H1 (cell line): ENCODE measurements at regions not wholly inside any gene's neighbourhood (a gene's known extent, or its start where the extent isn't known, plus 50 kb on each side); places are given as distances from the start of the nearest gene placed in this dataset.
"Not testable (repeated sequence)": the region's sequence is repeated elsewhere in the genome, so short reads cannot be mapped to it uniquely, and the experiment has no call there.

ENCODE experiments used
- CTCF ChIA-PET: fragments of 300-600 bp; sonication (Branson Sonifier 250); formaldehyde crosslinking; loops from one replicate; lab custom pipeline; 2021; ENCODE audit not compliant: partially characterized antibody; lab: Charles Lee
- POLR2A ChIA-PET: fragments of 300-600 bp; sonication (Branson Sonifier 250); formaldehyde crosslinking; loops from one replicate; lab custom pipeline; 2021; ENCODE audit warnings: inconsistent platforms; ENCODE audit not compliant: partially characterized antibody; lab: Charles Lee
- DNase-seq, 2 experiments: peaks; one replicate each; pipeline versions ENCODE4 v3.0.0 to v3.0.0-alpha.2; 2010 to 2022; ENCODE audit warnings: low spot score in 2 of 2, low read depth in 1 of 2, mixed read lengths in 1 of 2
- FAIRE-seq: peaks from 2 replicates; lab custom pipeline; 2011; peaks lifted over from hg19 to GRCh38; lab: Jason Lieb, UNC
- H2AFZ ChIP-seq: 2 replicates; pipeline ENCODE4 v1.8.1; 2012; ENCODE audit warnings: low read length, inconsistent platforms
- H2AK5ac ChIP-seq: 2 replicates; pipeline ENCODE4 v1.6.1; 2013; ENCODE audit warnings: low read depth, low read length
- H2BK120ac ChIP-seq: replicated peaks from 2 replicates; pipeline ENCODE3; 2013; ENCODE audit warnings: low read depth, low read length, inconsistent platforms
- H2BK12ac ChIP-seq: 2 replicates; pipeline ENCODE4 v1.6.1; 2013; ENCODE audit warnings: low read depth, low read length
- H2BK15ac ChIP-seq: 2 replicates; pipeline ENCODE4 v1.6.1; 2013; ENCODE audit warnings: low read length
- H2BK20ac ChIP-seq: 2 replicates; pipeline ENCODE4 v1.6.1; 2013; ENCODE audit warnings: low read length
- H2BK5ac ChIP-seq: 2 replicates; pipeline ENCODE4 v1.6.1; 2013; ENCODE audit warnings: low read depth, low read length
- H3K14ac ChIP-seq: 2 replicates; pipeline ENCODE4 v1.6.1; 2013; ENCODE audit warnings: inconsistent platforms; ENCODE audit not compliant: insufficient read length
- H3K18ac ChIP-seq: 2 replicates; pipeline ENCODE4 v1.6.1; 2013; ENCODE audit warnings: low read length; ENCODE audit errors: extremely low read depth
- H3K23ac ChIP-seq: 2 replicates; pipeline ENCODE4 v1.6.1; 2013; ENCODE audit warnings: inconsistent platforms; ENCODE audit not compliant: insufficient read length
- H3K23me2 ChIP-seq: 2 replicates; pipeline ENCODE4 v1.6.1; 2013; ENCODE audit warnings: low read depth, low read length
- H3K27ac ChIP-seq: 2 replicates; pipeline ENCODE4 v1.6.1; 2011; ENCODE audit warnings: low read depth, low read length, inconsistent platforms
- H3K27me3 ChIP-seq, 4 experiments: replicated peaks in 1 of 4; 1 replicate in 1 of 4; 2 replicates in 3 of 4; pipeline versions ENCODE4 v1.6.1 to v1.8.1; 2011 to 2013; ENCODE audit warnings: low read length in 3 of 4, mild to moderate bottlenecking in 3 of 4, inconsistent platforms in 2 of 4, mixed read lengths in 2 of 4, moderate library complexity in 1 of 4; ENCODE audit not compliant: control insufficient read depth in 3 of 4, insufficient read depth in 3 of 4; ENCODE audit errors: extremely low read depth in 1 of 4
- H3K36me3 ChIP-seq, 4 experiments: 2 replicates each; pipeline versions ENCODE4 v1.6.1 to v1.8.1; 2011 to 2013; ENCODE audit warnings: mild to moderate bottlenecking in 4 of 4, low read length in 3 of 4, moderate library complexity in 2 of 4, control low read depth in 1 of 4, inconsistent platforms in 1 of 4; ENCODE audit not compliant: insufficient read depth in 4 of 4, control insufficient read depth in 2 of 4
- H3K4ac ChIP-seq: replicated peaks from 2 replicates; pipeline ENCODE3; 2013; ENCODE audit warnings: low read length, low read depth, mixed read lengths, inconsistent platforms; ENCODE audit not compliant: insufficient read length
- H3K4me1 ChIP-seq, 4 experiments: replicated peaks in 1 of 4; 1 replicate in 1 of 4; 2 replicates in 3 of 4; pipeline versions ENCODE4 v1.6.1 to v1.8.1; 2011 to 2013; ENCODE audit warnings: low read length in 3 of 4, inconsistent platforms in 2 of 4, mixed read lengths in 1 of 4; ENCODE audit not compliant: insufficient read depth in 4 of 4, control insufficient read depth in 3 of 4
- H3K4me2 ChIP-seq, 2 experiments: 2 replicates each; pipeline versions ENCODE4 v1.6.1 to v1.8.1; 2011 to 2013; ENCODE audit warnings: low read depth in 2 of 2, low read length in 2 of 2, control low read depth in 1 of 2, inconsistent platforms in 1 of 2, mild to moderate bottlenecking in 1 of 2; ENCODE audit not compliant: insufficient read depth in 1 of 2
- H3K4me3 ChIP-seq, 4 experiments: fragments of 200-600, 300-600 bp in 1 of 4; sonication (generic), shearing (Covaris generic), sonication (Bioruptor Twin) in 1 of 4; 2 replicates each; pipeline versions ENCODE4 v1.5.1 to v1.8.1; 2011 to 2016; ENCODE audit warnings: low read length in 4 of 4, low read depth in 3 of 4, control low read depth in 2 of 4, inconsistent platforms in 2 of 4, mild to moderate bottlenecking in 2 of 4, mixed read lengths in 1 of 4, moderate library complexity in 1 of 4; ENCODE audit not compliant: insufficient read depth in 2 of 4; ENCODE audit errors: extremely low read depth in 1 of 4
- H3K56ac ChIP-seq: replicated peaks from 2 replicates; pipeline ENCODE3; 2013; ENCODE audit warnings: low read depth, mild to moderate bottlenecking, mixed read lengths, low read length, inconsistent platforms; ENCODE audit not compliant: insufficient read length
- H3K79me1 ChIP-seq: 2 replicates; pipeline ENCODE4 v1.6.1; 2013; ENCODE audit warnings: low read depth, low read length, control low read depth
- H3K79me2 ChIP-seq, 2 experiments: 2 replicates each; pipeline versions ENCODE4 v1.6.1 to v1.8.1; 2012 to 2013; ENCODE audit warnings: low read length in 2 of 2, mild to moderate bottlenecking in 2 of 2, inconsistent platforms in 1 of 2; ENCODE audit not compliant: insufficient read depth in 2 of 2, control insufficient read depth in 1 of 2
- H3K9ac ChIP-seq, 4 experiments: replicated peaks in 1 of 4; 1 replicate in 1 of 4; 2 replicates in 3 of 4; pipeline versions ENCODE4 v1.6.1 to v1.8.1; 2011 to 2013; ENCODE audit warnings: low read depth in 3 of 4, low read length in 3 of 4, control low read depth in 2 of 4, mild to moderate bottlenecking in 2 of 4, moderate library complexity in 2 of 4, inconsistent platforms in 1 of 4; ENCODE audit errors: extremely low read depth in 1 of 4
- H3K9me3 ChIP-seq, 2 experiments: 2 replicates each; pipeline versions ENCODE4 v1.6.1 to v1.8.1; 2012 to 2013; ENCODE audit warnings: mild to moderate bottlenecking in 2 of 2, moderate library complexity in 2 of 2, control low read depth in 1 of 2, inconsistent platforms in 1 of 2, low read depth in 1 of 2, low read length in 1 of 2, mixed read lengths in 1 of 2; ENCODE audit not compliant: insufficient read depth in 2 of 2
- H4K20me1 ChIP-seq, 2 experiments: replicated peaks in 1 of 2; 2 replicates each; pipeline versions ENCODE3 to v1.8.1; 2011 to 2013; ENCODE audit warnings: inconsistent platforms in 2 of 2, low read length in 2 of 2, mild to moderate bottlenecking in 1 of 2; ENCODE audit not compliant: insufficient read depth in 2 of 2, control insufficient read depth in 1 of 2
- H4K5ac ChIP-seq: 2 replicates; pipeline ENCODE4 v1.6.1; 2013; ENCODE audit warnings: low read length, low read depth, mixed read lengths, inconsistent platforms; ENCODE audit not compliant: insufficient read length
- H4K8ac ChIP-seq: 2 replicates; pipeline ENCODE4 v1.8.0; 2013; ENCODE audit warnings: mild to moderate bottlenecking, moderate library complexity, low read length, inconsistent platforms; ENCODE audit not compliant: insufficient read depth; ENCODE audit errors: extremely low read depth
- H4K91ac ChIP-seq: replicated peaks from 2 replicates; pipeline ENCODE3; 2013; ENCODE audit warnings: low read length, mixed read lengths, inconsistent platforms; ENCODE audit not compliant: insufficient read length
- POLR2AphosphoS5 ChIP-seq: IDR thresholded peaks from 2 replicates; pipeline ENCODE4 v1.6.1; 2011; ENCODE audit warnings: low read depth, low read length
- WGBS, 2 experiments: shearing (Covaris generic) in 1 of 2; methylation state at CpG; one replicate each; pipeline versions ENCODE4 v1.1.6 to v1.1.7; 2013 to 2015; ENCODE audit warnings: low lambda C conversion rate in 2 of 2, mixed read lengths in 2 of 2, inconsistent platforms in 1 of 2, low coverage in 1 of 2, missing lambda C conversion rate in 1 of 2; ENCODE audit not compliant: insufficient replicate concordance in 2 of 2, insufficient coverage in 1 of 2, insufficient read length in 1 of 2; ENCODE audit errors: extremely low coverage in 1 of 2, missing lambda C conversion rate in 1 of 2; 5-methylcytosine and 5-hydroxymethylcytosine counted together

DNA sequence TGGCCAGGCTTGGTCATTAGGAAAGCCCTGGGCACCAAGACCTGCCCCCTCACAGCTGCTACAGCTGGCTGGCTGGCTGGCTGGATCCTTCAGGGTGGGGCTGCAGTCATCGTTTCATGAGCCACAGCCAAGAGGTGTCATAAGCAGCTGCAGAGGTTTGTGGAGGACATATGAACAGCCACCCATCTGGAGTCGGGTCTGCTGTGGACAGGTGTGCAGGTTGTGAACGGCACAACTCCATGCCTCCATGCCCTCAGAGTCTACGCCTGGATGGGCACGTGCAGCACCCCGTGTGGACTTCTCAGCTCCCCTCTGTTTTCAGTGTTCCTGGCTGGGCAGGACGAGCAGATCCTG is 4083.6 kb upstream of the TPTE start:
- H2BK15ac ChIP-seq, H3K36me3 ChIP-seq, H2BK20ac ChIP-seq, H3K56ac ChIP-seq, H3K9ac ChIP-seq, H4K91ac ChIP-seq, H3K4me1 ChIP-seq, H3K23me2 ChIP-seq, H4K5ac ChIP-seq, H3K4ac ChIP-seq, CTCF ChIA-PET, POLR2A ChIA-PET, H2AK5ac ChIP-seq, H2BK120ac ChIP-seq, H4K20me1 ChIP-seq, H3K9me3 ChIP-seq, H3K4me2 ChIP-seq, H3K14ac ChIP-seq, H3K27ac ChIP-seq, H3K18ac ChIP-seq, H3K79me1 ChIP-seq, H2BK12ac ChIP-seq, H3K79me2 ChIP-seq, H3K27me3 ChIP-seq, H2BK5ac ChIP-seq, H3K23ac ChIP-seq, H2AFZ ChIP-seq, FAIRE-seq, H3K4me3 ChIP-seq, H4K8ac ChIP-seq: not testable (repeated sequence)
- WGBS, 2 experiments: 80% methylated on average over 1 of the region's 7 CpGs; no CpG with 5 or more reads in 1 of the 2 experiments
- DNase-seq: peak in 1 of 2 experiments; percentile 47
- TF ChIP-seq POLR2AphosphoS5: peak; percentile 15; the same call in 1 of the 2 replicates

GRCh38 chr21:6439058-6439457 is 4082.3 kb upstream of the TPTE start:
- POLR2A ChIA-PET: not testable (repeated sequence)

More at GRCh38 chr21:6439058-6439457, 4082.3 kb upstream of the TPTE start:
- H2BK120ac ChIP-seq, H2BK20ac ChIP-seq, FAIRE-seq, H3K27me3 ChIP-seq, CTCF ChIA-PET, H3K23me2 ChIP-seq, H3K23ac ChIP-seq, H3K18ac ChIP-seq, H2AFZ ChIP-seq, H4K91ac ChIP-seq, H2BK5ac ChIP-seq, H3K36me3 ChIP-seq, H4K5ac ChIP-seq, H3K9me3 ChIP-seq, H3K4me3 ChIP-seq, DNase-seq, H3K4me2 ChIP-seq, H3K27ac ChIP-seq, H4K8ac ChIP-seq, H3K14ac ChIP-seq, H2BK12ac ChIP-seq, H2AK5ac ChIP-seq, H3K56ac ChIP-seq, H3K9ac ChIP-seq, H3K4ac ChIP-seq, H3K4me1 ChIP-seq, H2BK15ac ChIP-seq, H3K79me1 ChIP-seq, H4K20me1 ChIP-seq, H3K79me2 ChIP-seq: not testable (repeated sequence)
- 89% methylated on average over 3 of the region's 10 CpGs; no CpG with 5 or more reads in 1 of the 2 experiments for WGBS, 2 experiments
